Left lung (tissue), 4 donors: ENCODE measurements at regions not wholly inside any gene's neighbourhood (a gene's known extent, or its start where the extent isn't known, plus 50 kb on each side); places are given as distances from the start of the nearest gene placed in this dataset.

Source experiments
- ATAC-seq: fragments of 200-7000 bp; cut with Tn5 transposase; one replicate; pipeline ENCODE4 v1.9.1; 2020; ENCODE audit warnings: moderate library complexity
- DNase-seq, 4 donors: peaks; one replicate each; pipeline ENCODE4 v3.0.0-alpha.2; 2013 to 2020
- H3K27ac ChIP-seq, 2 donors: fragments of 200-600 bp; sonication (generic) in 1 of 2; one replicate each; pipeline versions ENCODE4 v1.5.0 to v1.8.0; 2020 to 2021
- H3K27me3 ChIP-seq, 2 donors: fragments of 200-600 bp; sonication (generic) in 1 of 2; one replicate each; pipeline versions ENCODE4 v1.5.0 to v1.8.0; 2020 to 2021
- H3K36me3 ChIP-seq, 2 donors: fragments of 200-600 bp; sonication (generic) in 1 of 2; one replicate each; pipeline versions ENCODE4 v1.5.0 to v1.8.0; 2020 to 2021
- H3K4me1 ChIP-seq, 2 donors: fragments of 200-600 bp; one replicate each; pipeline ENCODE4 v1.8.0; 2021
- H3K4me3 ChIP-seq, 2 donors: fragments of 200-600 bp; sonication (generic) in 1 of 2; one replicate each; pipeline versions ENCODE4 v1.5.0 to v1.8.0; 2020 to 2021; ENCODE audit warnings: mild to moderate bottlenecking in 1 of 2
- H3K9me3 ChIP-seq, 2 donors: fragments of 200-600 bp; sonication (generic) in 1 of 2; one replicate each; pipeline versions ENCODE4 v1.5.0 to v1.8.0; 2020 to 2021
- CTCF ChIP-seq, 2 donors: fragments of 200-600 bp; sonication (generic) in 1 of 2; IDR thresholded peaks; one replicate each; pipeline versions ENCODE4 v1.5.0 to v1.8.0; 2021; ENCODE audit warnings: antibody characterized with exemption in 2 of 2
- intact Hi-C, 2 donors: fragments of 100-400 bp; cut with DNase I; formaldehyde crosslinking; loops; one replicate each; pipeline versions ENCODE4 v1.11.2 to v1.14.2; 2022
- donor health status: DM: no; HTN: yes; CAD: no.
- donor health status: DM: no; HTN: no; CAD: no.

DNA sequence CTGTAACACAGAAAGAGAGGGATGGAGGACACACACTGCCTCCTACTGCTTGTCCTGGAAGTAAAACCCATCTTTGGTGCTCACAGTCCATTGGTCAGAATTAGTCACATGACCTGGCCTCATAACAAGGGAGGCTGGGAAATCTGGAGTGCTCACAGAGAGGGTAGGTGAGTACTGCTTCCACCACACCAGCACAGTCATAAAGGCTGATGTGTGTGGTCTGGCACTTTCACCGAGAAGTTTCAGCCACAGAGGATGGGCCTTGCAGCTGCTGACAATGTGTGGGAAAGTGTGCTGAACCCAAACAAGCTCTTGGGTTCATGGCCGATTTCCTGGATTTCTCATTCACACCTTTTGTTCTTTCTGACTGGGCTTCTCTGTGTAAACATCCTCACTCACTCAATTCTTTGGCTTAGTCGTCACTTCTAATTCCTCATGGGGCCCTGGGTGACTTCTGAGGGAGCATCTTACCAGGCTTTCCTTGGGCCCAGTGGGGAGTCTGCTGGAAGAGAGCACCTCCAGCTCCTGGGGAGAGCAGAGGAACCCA is 100.7 kb downstream of the ASB7 start:
- Histone ChIP-seq H3K4me3 (no peak overlapping the region), H3K4me1 (no peaks in the 10 kb centered on the region), H3K27me3 (no peaks in the 10 kb centered on the region), H3K27ac (no peak overlapping the region), H3K9me3 (no peaks in the 10 kb centered on the region), H3K36me3 (no peaks in the 10 kb centered on the region)
- no peak for DNase-seq
- intact Hi-C loops: no loop called here
- no peak for TF ChIP-seq CTCF (IDR thresholded peaks at IDR 0.05)
- ATAC-seq: no peak

- Histone ChIP-seq H3K27ac (no peak overlapping the region), H3K27me3 (no peaks in the 10 kb centered on the region), H3K9me3 (no peaks in the 10 kb centered on the region), H3K4me1 (no peaks in the 10 kb centered on the region), H3K4me3 (no peak overlapping the region), H3K36me3 (no peaks in the 10 kb centered on the region)
- DNase-seq: no peak
- intact Hi-C loops: no loop called here
- TF ChIP-seq CTCF (IDR thresholded peaks at IDR 0.05): no peak
- ATAC-seq: no peak
Measured at GRCh38 chr15:100703671-100704070, 101.3 kb downstream of the ASB7 start.

GRCh38 chr15:100704281-100705055 is 102.1 kb downstream of the ASB7 start:
- Histone ChIP-seq H3K27me3 (no peaks in the 10 kb centered on the region), H3K27ac (no peak overlapping the region), H3K4me1 (no peaks in the 10 kb centered on the region), H3K36me3 (no peaks in the 10 kb centered on the region), H3K4me3 (no peak overlapping the region), H3K9me3 (no peaks in the 10 kb centered on the region)
- no peak for TF ChIP-seq CTCF (IDR thresholded peaks at IDR 0.05)
- intact Hi-C loops: no loop called here
- DNase-seq (no peak), ATAC-seq (no peak)

- H3K27ac ChIP-seq: no peak overlapping the region
- no peak overlapping the region for H3K4me3 ChIP-seq
- H3K27me3 ChIP-seq: no peaks in the 10 kb centered on the region
- H3K9me3 ChIP-seq: no peaks in the 10 kb centered on the region
- DNase-seq (no peak), ATAC-seq (no peak)
- no peaks in the 10 kb centered on the region for H3K4me1 ChIP-seq
- H3K36me3 ChIP-seq: no peaks in the 10 kb centered on the region
- intact Hi-C loops: no loop called here
- no peak for TF ChIP-seq CTCF (IDR thresholded peaks at IDR 0.05)
Measured at GRCh38 chr15:100705065-100705464, 102.7 kb downstream of the ASB7 start.

GRCh38 chr15:100705841-100706240 is 103.5 kb downstream of the ASB7 start:
- DNase-seq (no peak), ATAC-seq (no peak)
- TF ChIP-seq CTCF (IDR thresholded peaks at IDR 0.05): no peak
- Histone ChIP-seq H3K36me3 (no peaks in the 10 kb centered on the region), H3K27me3 (no peaks in the 10 kb centered on the region), H3K4me1 (no peaks in the 10 kb centered on the region), H3K4me3 (no peak overlapping the region), H3K27ac (no peak overlapping the region), H3K9me3 (no peaks in the 10 kb centered on the region)
- intact Hi-C loops: no loop called here
